GM18951 (cell line): ENCODE measurements at regions not wholly inside any gene's neighbourhood (a gene's known extent, or its start where the extent isn't known, plus 50 kb on each side); places are given as distances from the start of the nearest gene placed in this dataset.
"Not testable (repeated sequence)": the region's sequence is repeated elsewhere in the genome, so short reads cannot be mapped to it uniquely, and the experiment has no call there.

Source experiments
- POLR2A ChIP-seq: IDR thresholded peaks from 4 replicates; pipeline ENCODE4 v1.6.1; 2011; ENCODE audit warnings: mild to moderate bottlenecking; ENCODE audit not compliant: insufficient read length, insufficient read depth; ENCODE audit errors: extremely low read depth
- in situ Hi-C: fragments of 300-500 bp; cut with MboI; formaldehyde crosslinking; loops from one replicate; pipeline ENCODE4 v1.12.0; 2022; ENCODE audit warnings: low sequenced_read_pairs, mixed read lengths, inconsistent platforms; ENCODE audit not compliant: unreplicated experiment

GRCh38 chr10:26621243-26621888 is 76.1 kb upstream of the PDSS1 start:
- in situ Hi-C loops, result no loop called here
- TF ChIP-seq POLR2A, result no peak

- in situ Hi-C loops, result no loop called here
- no peak for TF ChIP-seq POLR2A
These were observed 75.4 kb upstream of the PDSS1 start for GRCh38 chr10:26621889-26622711.

GRCh38 chr10:26622891-26623290 is 74.6 kb upstream of the PDSS1 start:
- TF ChIP-seq POLR2A, result no peak
- in situ Hi-C loops, result no loop called here

DNA sequence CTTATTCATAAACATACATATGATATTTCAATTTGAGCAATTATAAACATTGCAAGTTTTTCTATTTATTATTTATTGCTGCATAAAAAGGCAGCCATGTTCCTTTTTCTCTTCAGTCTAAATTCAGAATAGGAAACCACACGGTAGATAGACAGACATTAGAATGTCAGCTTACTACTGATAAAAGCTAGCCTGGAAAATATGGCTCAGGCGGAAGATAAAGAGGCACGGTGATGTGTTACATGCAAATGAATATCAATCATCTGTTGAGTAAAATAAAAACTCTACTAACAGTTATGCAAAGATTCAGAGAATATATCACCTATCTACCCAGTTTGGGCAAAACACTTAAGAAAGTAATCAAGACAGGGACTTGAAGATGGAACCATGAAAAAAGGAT is 73.5 kb upstream of the PDSS1 start:
- in situ Hi-C loops, result no loop called here
- no peak for TF ChIP-seq POLR2A

DNA sequence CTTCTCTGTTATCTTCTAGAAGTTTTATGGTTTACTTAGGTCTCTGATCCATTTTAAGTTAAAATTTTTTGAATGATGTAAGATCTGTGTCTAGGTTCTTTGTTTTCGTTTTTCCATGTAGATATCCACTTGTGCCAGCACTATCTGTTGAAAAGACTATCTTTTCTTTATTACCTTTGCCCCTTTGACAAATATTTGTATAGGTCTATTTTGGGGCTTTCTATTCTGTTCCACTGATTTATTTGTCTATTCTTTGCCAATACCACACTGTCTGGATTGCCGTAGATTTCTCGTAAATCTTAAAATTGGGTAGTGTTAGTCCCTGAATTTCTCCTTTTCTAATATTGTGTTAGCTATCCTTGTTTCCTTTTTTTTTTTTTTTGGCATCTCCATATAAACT is 71.4 kb upstream of the PDSS1 start:
- no peak for TF ChIP-seq POLR2A
- in situ Hi-C loops, result loop anchor here (5.0 kb wide), 1 partner anchor 54 kb away; no protein-coding TSS in a partner anchor

GRCh38 chr10:26627324-26627723 is 70.2 kb upstream of the PDSS1 start:
- TF ChIP-seq POLR2A, result no peak
- in situ Hi-C loops, result loop anchor here (5.0 kb wide), 1 partner anchor 55 kb away; no protein-coding TSS in a partner anchor

DNA sequence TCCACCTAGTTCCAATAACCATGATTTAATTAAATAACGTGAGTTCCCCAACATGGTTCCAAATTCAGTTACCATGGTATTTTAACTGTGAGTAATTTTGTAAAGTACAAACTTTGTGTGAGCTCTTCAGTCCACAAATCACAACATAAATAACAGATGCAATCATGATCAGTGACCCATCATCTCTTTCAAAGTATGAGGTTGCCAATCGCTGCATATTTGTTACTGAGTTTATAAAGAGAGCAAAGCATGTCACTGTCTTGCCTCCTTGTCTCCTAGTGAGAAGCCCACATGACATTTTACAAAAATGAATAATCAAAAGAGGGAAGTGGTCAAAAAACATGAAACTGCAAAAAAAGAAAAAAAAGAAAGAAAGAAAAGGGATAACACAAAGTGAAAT is 69.1 kb upstream of the PDSS1 start:
- no peak for TF ChIP-seq POLR2A

GRCh38 chr10:26632171-26632570 is 65.3 kb upstream of the PDSS1 start:
- in situ Hi-C loops, result not testable (repeated sequence)

More for the DNA sequence above, 69.1 kb upstream of the PDSS1 start:
- in situ Hi-C loops, result loop anchor here (5.0 kb wide), 1 partner anchor 56 kb away; no protein-coding TSS in a partner anchor

DNA sequence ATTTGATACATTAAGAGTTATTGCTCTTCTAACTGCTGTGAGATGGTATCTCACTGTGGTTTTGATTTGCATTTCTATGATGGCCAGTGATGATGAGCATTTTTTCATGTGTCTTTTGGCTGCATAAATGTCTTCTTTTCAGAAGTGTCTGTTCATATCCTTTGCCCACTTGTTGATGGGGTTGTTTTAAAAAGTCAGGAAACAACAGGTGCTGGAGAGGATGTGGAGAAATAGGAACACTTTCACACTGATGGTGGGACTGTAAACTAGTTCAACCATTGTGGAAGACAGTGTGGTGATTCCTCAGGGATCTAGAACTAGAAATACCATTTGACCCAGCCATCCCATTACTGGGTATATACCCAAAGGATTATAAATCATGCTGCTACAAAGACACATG is 63.4 kb upstream of the PDSS1 start:
- in situ Hi-C loops, result not testable (repeated sequence)

DNA sequence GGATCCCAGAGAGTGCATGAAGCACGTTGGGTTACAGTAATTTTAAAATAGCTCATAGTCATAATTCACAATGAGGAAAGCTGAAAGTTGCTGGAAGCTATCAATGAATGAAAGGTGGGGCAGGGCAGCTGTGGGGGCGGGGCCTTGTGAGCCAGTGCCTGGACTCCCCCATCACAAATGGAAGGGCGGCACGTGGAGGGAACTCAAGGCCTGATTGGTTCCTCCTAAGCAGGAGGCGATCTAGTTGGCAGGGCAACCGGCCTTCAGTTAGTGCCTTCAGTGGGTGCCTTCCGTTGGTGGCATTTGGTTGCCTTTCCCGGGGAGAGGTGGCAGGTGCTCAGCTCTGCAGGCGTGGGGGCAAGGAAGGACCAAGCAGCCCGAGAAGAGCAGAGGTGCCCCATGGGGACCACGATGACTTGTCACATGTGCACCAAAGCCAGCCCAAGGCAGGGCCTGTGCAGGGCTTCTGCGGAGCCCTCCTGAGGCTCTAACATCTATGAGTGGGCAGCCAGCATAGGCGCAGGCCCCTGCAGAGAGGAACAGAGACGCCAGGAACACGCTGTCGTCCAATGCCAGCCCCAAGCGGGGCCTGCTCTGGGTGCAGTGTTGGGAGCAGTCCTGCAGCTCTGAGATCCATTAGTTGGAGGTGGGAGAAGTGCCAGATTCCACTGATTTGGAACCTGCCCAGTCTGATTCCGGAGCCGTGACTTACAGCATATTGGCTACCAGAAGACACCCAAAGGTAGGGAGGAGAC is 59.8 kb upstream of the PDSS1 start:
- TF ChIP-seq POLR2A, result no peak
- in situ Hi-C loops, result no loop called here

DNA sequence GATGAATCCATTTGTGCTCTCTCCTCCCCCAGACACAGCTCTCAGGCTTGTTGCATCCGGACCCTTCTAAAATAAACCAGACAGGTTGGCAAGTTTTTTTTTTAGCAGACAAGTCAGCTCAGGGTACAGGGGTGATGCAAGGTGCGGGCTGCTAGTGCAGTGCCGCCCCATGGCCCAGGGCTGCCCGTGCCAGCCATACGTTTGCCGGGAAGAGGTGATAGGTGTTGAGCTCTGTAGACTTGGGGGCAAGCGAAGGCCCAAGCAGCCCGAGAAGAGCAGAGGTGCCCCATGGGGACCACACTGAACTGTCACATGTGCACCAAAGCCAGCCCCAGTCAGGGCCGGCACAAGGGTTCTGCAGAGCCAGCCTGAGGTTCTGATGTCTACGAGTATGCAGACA is 57.1 kb upstream of the PDSS1 start:
- no peak for TF ChIP-seq POLR2A
- in situ Hi-C loops, result no loop called here

GRCh38 chr10:26642896-26643653 is 54.4 kb upstream of the PDSS1 start:
- TF ChIP-seq POLR2A, result no peak
- in situ Hi-C loops, result no loop called here
